CD8-positive, alpha-beta memory T cell (primary cell): ENCODE measurements at regions not wholly inside any gene's neighbourhood (a gene's known extent, or its start where the extent isn't known, plus 50 kb on each side); places are given as distances from the start of the nearest gene placed in this dataset.

Source experiments
- CTCF ChIA-PET: fragments of 350-600 bp; sonication (Branson Sonifier 250); formaldehyde crosslinking; loops from one replicate; lab custom pipeline; 2021; ENCODE audit warnings: antibody characterized with exemption; lab: Charles Lee
- POLR2A ChIA-PET: fragments of 350-600 bp; sonication (Branson Sonifier 250); formaldehyde crosslinking; loops from one replicate; lab custom pipeline; 2021; ENCODE audit warnings: antibody characterized with exemption; lab: Charles Lee
- DNase-seq, 5 donors: peaks; one replicate each; pipeline versions ENCODE4 v3.0.0 to v3.0.0-alpha.2; 2020 to 2022; ENCODE audit warnings: mixed read lengths in 1 of 5
- H3K27ac ChIP-seq: one replicate; pipeline ENCODE4 v1.7.0; 2013; ENCODE audit warnings: low read depth, mild to moderate bottlenecking, low read length, moderate library complexity
- H3K27me3 ChIP-seq: 2 replicates; pipeline ENCODE4 v1.7.0; 2013; ENCODE audit warnings: low read length, mild to moderate bottlenecking; ENCODE audit not compliant: insufficient read depth, poor library complexity, severe bottlenecking
- H3K36me3 ChIP-seq: 2 replicates; pipeline ENCODE4 v1.7.0; 2013; ENCODE audit warnings: mild to moderate bottlenecking, low read length, moderate library complexity; ENCODE audit not compliant: insufficient read depth
- H3K4me1 ChIP-seq: 2 replicates; pipeline ENCODE4 v1.7.0; 2013; ENCODE audit warnings: mild to moderate bottlenecking, low read length, moderate library complexity; ENCODE audit not compliant: insufficient read depth
- H3K4me3 ChIP-seq: 2 replicates; pipeline ENCODE4 v1.7.0; 2013; ENCODE audit warnings: mild to moderate bottlenecking, low read length
- H3K9me3 ChIP-seq: 2 replicates; pipeline ENCODE4 v1.7.0; 2013; ENCODE audit warnings: mild to moderate bottlenecking, low read length
- H3K27ac Mint-ChIP-seq, 8 donors: one replicate each; pipeline ENCODE4 v1.8.0; 2020 to 2021; ENCODE audit warnings: mixed read lengths in 8 of 8, mild to moderate bottlenecking in 6 of 8, inconsistent platforms in 3 of 8, moderate library complexity in 3 of 8
- H3K27me3 Mint-ChIP-seq, 2 donors: one replicate each; pipeline ENCODE4 v1.8.0; 2020 to 2021; ENCODE audit warnings: mixed read lengths in 2 of 2, mild to moderate bottlenecking in 1 of 2, moderate library complexity in 1 of 2
- H3K36me3 Mint-ChIP-seq, 3 donors: one replicate each; pipeline ENCODE4 v1.8.0; 2020 to 2021; ENCODE audit warnings: mixed read lengths in 3 of 3, inconsistent platforms in 1 of 3, mild to moderate bottlenecking in 1 of 3
- H3K4me1 Mint-ChIP-seq, 3 donors: one replicate each; pipeline ENCODE4 v1.8.0; 2020 to 2021; ENCODE audit warnings: mixed read lengths in 3 of 3, inconsistent platforms in 1 of 3, mild to moderate bottlenecking in 1 of 3
- H3K4me3 Mint-ChIP-seq, 7 donors: one replicate each; pipeline ENCODE4 v1.8.0; 2020 to 2021; ENCODE audit warnings: mixed read lengths in 7 of 7, mild to moderate bottlenecking in 6 of 7, moderate library complexity in 4 of 7, inconsistent platforms in 2 of 7
- H3K9me3 Mint-ChIP-seq, 5 donors: one replicate each; pipeline ENCODE4 v1.8.0; 2020 to 2022; ENCODE audit warnings: mixed read lengths in 5 of 5, mild to moderate bottlenecking in 3 of 5, moderate library complexity in 2 of 5, inconsistent platforms in 1 of 5

GRCh38 chr6:47138046-47138445 is 95.9 kb upstream of the ADGRF1 start:
- H3K36me3 Mint-ChIP-seq, result no peaks in the 10 kb centered on the region
- H3K27me3 Mint-ChIP-seq, result no peaks in the 10 kb centered on the region
- POLR2A ChIA-PET, result no interaction called here
- H3K4me1 Mint-ChIP-seq, result no peaks in the 10 kb centered on the region
- peaks cover 0 to 5% (median 0%) of the 10 kb centered on the region in 5 donors for H3K9me3 Mint-ChIP-seq
- no peak overlapping the region for H3K4me3 ChIP-seq
- H3K4me3 Mint-ChIP-seq, result no peak overlapping the region
- CTCF ChIA-PET, result no interaction called here
- no peaks in the 10 kb centered on the region for H3K4me1 ChIP-seq
- no peak overlapping the region for H3K27ac ChIP-seq
- no peak overlapping the region for H3K27ac Mint-ChIP-seq
- no peaks in the 10 kb centered on the region for H3K27me3 ChIP-seq
- H3K9me3 ChIP-seq, result no peaks in the 10 kb centered on the region
- no peaks in the 10 kb centered on the region for H3K36me3 ChIP-seq
- no peak for DNase-seq

- Histone ChIP-seq H3K9me3 (no peaks in the 10 kb centered on the region), H3K27ac (no peak overlapping the region), H3K4me3 (no peak overlapping the region), H3K27me3 (no peaks in the 10 kb centered on the region), H3K4me1 (no peaks in the 10 kb centered on the region), H3K36me3 (no peaks in the 10 kb centered on the region)
- H3K9me3 Mint-ChIP-seq, result peaks cover 0 to 5% (median 0%) of the 10 kb centered on the region in 5 donors
- CTCF ChIA-PET, result no interaction called here
- no peak overlapping the region for H3K4me3 Mint-ChIP-seq
- no peak overlapping the region for H3K27ac Mint-ChIP-seq
- no peaks in the 10 kb centered on the region for H3K4me1 Mint-ChIP-seq
- H3K36me3 Mint-ChIP-seq, result no peaks in the 10 kb centered on the region
- no peaks in the 10 kb centered on the region for H3K27me3 Mint-ChIP-seq
- POLR2A ChIA-PET, result no interaction called here
- DNase-seq, result no peak
Observed at GRCh38 chr6:47137073-47137472, 94.9 kb upstream of the ADGRF1 start.

GRCh38 chr6:47135772-47136171 is 93.6 kb upstream of the ADGRF1 start:
- CTCF ChIA-PET, result no interaction called here
- no peak overlapping the region for H3K4me3 ChIP-seq

GRCh38 chr6:47134476-47135189 is 92.5 kb upstream of the ADGRF1 start:
- Mint-ChIP-seq H3K36me3 (no peaks in the 10 kb centered on the region), H3K27ac (no peak overlapping the region)
- CTCF ChIA-PET, result no interaction called here

More at GRCh38 chr6:47135772-47136171, 93.6 kb upstream of the ADGRF1 start:
- no peak for DNase-seq
- H3K36me3 ChIP-seq, result no peaks in the 10 kb centered on the region
- no peak overlapping the region for H3K27ac Mint-ChIP-seq
- H3K27me3 Mint-ChIP-seq, result no peaks in the 10 kb centered on the region
- no peaks in the 10 kb centered on the region for H3K36me3 Mint-ChIP-seq
- no peaks in the 10 kb centered on the region for H3K4me1 Mint-ChIP-seq
- no peaks in the 10 kb centered on the region for H3K9me3 ChIP-seq
- H3K27me3 ChIP-seq, result no peaks in the 10 kb centered on the region
- POLR2A ChIA-PET, result no interaction called here
- H3K9me3 Mint-ChIP-seq, result peaks cover 0 to 5% (median 0%) of the 10 kb centered on the region in 5 donors
- H3K4me1 ChIP-seq, result no peaks in the 10 kb centered on the region
- no peak overlapping the region for H3K4me3 Mint-ChIP-seq
- no peak overlapping the region for H3K27ac ChIP-seq

DNA sequence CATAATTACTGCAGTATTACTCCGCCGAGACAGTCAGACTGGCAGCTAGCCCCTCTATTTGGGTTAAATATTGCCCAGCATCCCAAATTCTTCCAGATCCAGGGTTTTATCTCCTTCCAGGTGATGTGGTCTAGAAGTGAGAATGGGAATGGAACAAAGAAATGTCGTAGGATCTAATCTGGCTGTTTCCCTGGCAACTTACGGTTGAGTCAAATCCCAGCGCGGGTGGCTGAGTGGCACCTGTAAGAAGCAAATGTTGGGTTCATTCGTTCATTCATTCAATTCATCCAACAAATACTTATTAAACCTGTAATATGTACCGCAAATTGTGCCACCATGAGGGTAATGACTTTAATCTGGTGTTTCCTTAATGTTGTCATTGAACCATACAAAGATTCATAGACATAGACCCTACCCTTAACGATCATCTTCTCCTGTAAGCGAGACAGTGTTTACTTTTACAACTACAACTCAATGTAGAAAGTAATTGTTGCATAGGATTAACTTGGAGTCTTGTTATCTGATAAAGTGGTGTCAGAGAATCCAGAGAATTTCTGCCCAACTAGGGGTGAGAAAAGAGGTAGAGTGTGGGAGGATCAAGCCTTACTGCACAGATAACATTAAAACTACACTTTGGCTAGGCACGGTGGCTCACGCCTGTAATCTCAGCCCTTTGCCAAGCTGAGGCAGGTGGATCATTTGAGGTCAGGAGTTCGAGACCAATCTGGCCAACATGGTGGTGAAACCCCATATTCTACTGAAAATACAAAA is 91.3 kb upstream of the ADGRF1 start:
- Histone ChIP-seq H3K27me3 (no peaks in the 10 kb centered on the region), H3K4me3 (no peak overlapping the region), H3K36me3 (no peaks in the 10 kb centered on the region), H3K4me1 (no peaks in the 10 kb centered on the region), H3K27ac (no peak overlapping the region), H3K9me3 (no peaks in the 10 kb centered on the region)
- no peaks in the 10 kb centered on the region for H3K36me3 Mint-ChIP-seq
- peaks cover 0 to 3% of the 10 kb centered on the region in 2 donors for H3K27me3 Mint-ChIP-seq
- ChIA-PET CTCF (no interaction called here), POLR2A (no interaction called here)
- no peak overlapping the region for H3K27ac Mint-ChIP-seq
- no peak for DNase-seq
- no peak overlapping the region for H3K4me3 Mint-ChIP-seq
- no peaks in the 10 kb centered on the region for H3K4me1 Mint-ChIP-seq
- H3K9me3 Mint-ChIP-seq, result peaks cover 0 to 5% (median 0%) of the 10 kb centered on the region in 5 donors

More at GRCh38 chr6:47134476-47135189, 92.5 kb upstream of the ADGRF1 start:
- peaks cover 0 to 5% (median 0%) of the 10 kb centered on the region in 5 donors for H3K9me3 Mint-ChIP-seq
- POLR2A ChIA-PET, result no interaction called here
- no peaks in the 10 kb centered on the region for H3K9me3 ChIP-seq
- H3K27ac ChIP-seq, result no peak overlapping the region
- H3K36me3 ChIP-seq, result no peaks in the 10 kb centered on the region
- H3K27me3 Mint-ChIP-seq, result peaks cover 0 to 1% of the 10 kb centered on the region in 2 donors
- H3K4me3 ChIP-seq, result no peak overlapping the region
- DNase-seq, result no peak
- H3K4me1 Mint-ChIP-seq, result no peaks in the 10 kb centered on the region
- H3K27me3 ChIP-seq, result no peaks in the 10 kb centered on the region
- H3K4me3 Mint-ChIP-seq, result no peak overlapping the region
- H3K4me1 ChIP-seq, result no peaks in the 10 kb centered on the region

DNA sequence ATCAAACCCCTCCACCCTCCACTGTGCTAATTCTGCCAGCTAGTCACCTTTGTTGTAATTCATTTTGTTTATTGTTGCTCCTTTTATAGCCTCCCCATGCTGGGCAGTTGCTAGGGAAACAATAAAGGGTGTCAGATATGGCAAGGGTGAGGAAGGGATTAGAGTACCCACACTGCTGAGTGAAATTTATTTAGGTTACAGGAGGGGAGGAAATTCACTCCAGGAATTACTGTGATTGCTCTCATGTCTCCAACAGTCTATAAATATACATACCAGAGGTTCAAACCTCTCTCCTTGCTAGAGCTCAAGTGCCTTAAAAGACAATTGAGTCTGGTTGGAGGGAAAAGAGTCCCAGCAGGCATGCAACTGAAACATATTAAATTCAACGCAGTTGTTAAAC is 90.6 kb upstream of the ADGRF1 start:
- no peak overlapping the region for H3K4me3 ChIP-seq
- no peaks in the 10 kb centered on the region for H3K4me1 ChIP-seq
- H3K36me3 ChIP-seq, result no peaks in the 10 kb centered on the region
- H3K27me3 ChIP-seq, result no peaks in the 10 kb centered on the region
- H3K4me3 Mint-ChIP-seq, result no peak overlapping the region
- no peak for DNase-seq
- no peaks in the 10 kb centered on the region for H3K9me3 ChIP-seq
- no peaks in the 10 kb centered on the region for H3K4me1 Mint-ChIP-seq
- H3K27ac ChIP-seq, result no peak overlapping the region
- no peaks in the 10 kb centered on the region for H3K36me3 Mint-ChIP-seq
- ChIA-PET CTCF (no interaction called here), POLR2A (no interaction called here)
- peaks cover 0 to 3% (median 0%) of the 10 kb centered on the region in 5 donors for H3K9me3 Mint-ChIP-seq
- no peak overlapping the region for H3K27ac Mint-ChIP-seq
- H3K27me3 Mint-ChIP-seq, result peaks cover 0 to 3% of the 10 kb centered on the region in 2 donors

DNA sequence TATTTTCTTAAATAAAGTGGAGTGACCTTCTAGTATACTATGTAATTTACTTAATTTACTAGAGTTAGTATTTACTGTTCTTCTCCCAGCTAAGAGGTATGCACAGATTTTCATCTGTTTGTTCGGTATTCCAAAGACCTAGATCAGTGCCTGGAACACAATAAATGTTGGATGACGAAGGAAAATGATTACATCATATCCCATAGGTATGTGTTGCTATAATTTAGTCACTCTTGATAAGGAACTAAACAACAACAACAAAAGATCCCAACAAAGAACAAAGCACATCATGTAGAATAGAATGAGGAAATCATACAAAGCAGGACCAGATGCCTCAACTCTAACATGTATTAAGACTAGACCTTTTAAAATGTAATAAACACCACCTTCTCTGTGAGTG is 89.6 kb upstream of the ADGRF1 start:
- no peak overlapping the region for H3K27ac Mint-ChIP-seq
- H3K27me3 Mint-ChIP-seq, result peaks cover 0 to 3% of the 10 kb centered on the region in 2 donors
- Histone ChIP-seq H3K9me3 (no peaks in the 10 kb centered on the region), H3K27ac (no peak overlapping the region), H3K27me3 (no peaks in the 10 kb centered on the region), H3K36me3 (no peaks in the 10 kb centered on the region), H3K4me1 (no peaks in the 10 kb centered on the region), H3K4me3 (no peak overlapping the region)
- ChIA-PET POLR2A (no interaction called here), CTCF (no interaction called here)
- DNase-seq, result no peak
- no peaks in the 10 kb centered on the region for H3K36me3 Mint-ChIP-seq
- peaks cover 0 to 3% (median 0%) of the 10 kb centered on the region in 5 donors for H3K9me3 Mint-ChIP-seq
- no peaks in the 10 kb centered on the region for H3K4me1 Mint-ChIP-seq
- no peak overlapping the region for H3K4me3 Mint-ChIP-seq

GRCh38 chr6:47130086-47130485 is 88.0 kb upstream of the ADGRF1 start:
- Mint-ChIP-seq H3K9me3 (peaks cover 0 to 3% (median 0%) of the 10 kb centered on the region in 5 donors), H3K27me3 (peaks cover 0 to 3% of the 10 kb centered on the region in 2 donors), H3K4me1 (no peaks in the 10 kb centered on the region), H3K4me3 (no peak overlapping the region), H3K36me3 (no peaks in the 10 kb centered on the region), H3K27ac (no peak overlapping the region)
- Histone ChIP-seq H3K4me1 (no peaks in the 10 kb centered on the region), H3K27me3 (no peaks in the 10 kb centered on the region), H3K4me3 (no peak overlapping the region), H3K9me3 (no peaks in the 10 kb centered on the region), H3K27ac (no peak overlapping the region), H3K36me3 (no peaks in the 10 kb centered on the region)
- POLR2A ChIA-PET, result no interaction called here
- CTCF ChIA-PET, result no interaction called here
- DNase-seq, result no peak
